HEK293T (cell line): ENCODE measurements at regions not wholly inside any gene's neighbourhood (a gene's known extent, or its start where the extent isn't known, plus 50 kb on each side); places are given as distances from the start of the nearest gene placed in this dataset.
"Not testable (repeated sequence)": the region's sequence is repeated elsewhere in the genome, so short reads cannot be mapped to it uniquely, and the experiment has no call there.

Source experiments
- CTCF ChIA-PET: fragments of 350-600 bp; formaldehyde crosslinking; extraction: SDS; loops from one replicate; lab custom pipeline; 2021; ENCODE audit warnings: antibody characterized with exemption, inconsistent platforms; lab: Yijun Ruan, JAX
- POLR2A ChIA-PET: fragments of 350-600 bp; formaldehyde crosslinking; extraction: SDS; loops from one replicate; lab custom pipeline; 2020; ENCODE audit warnings: antibody characterized with exemption, inconsistent platforms; lab: Yijun Ruan, JAX
- DNase-seq: peaks from one replicate; pipeline ENCODE4 v3.0.0; 2012; ENCODE audit warnings: mixed read lengths; ENCODE audit errors: extremely low spot score
- ARNT ChIP-seq: fragments of 450-650 bp; IDR thresholded peaks from 2 replicates; pipeline ENCODE4 v1.6.1; 2017; ENCODE audit warnings: mild to moderate bottlenecking
- BHLHE40 ChIP-seq: fragments of 450-650 bp; IDR thresholded peaks from 2 replicates; pipeline ENCODE4 v1.6.1; 2016; ENCODE audit warnings: mild to moderate bottlenecking, moderate library complexity, borderline replicate concordance
- CTBP1 ChIP-seq: fragments of 450-650 bp; IDR thresholded peaks from 2 replicates; pipeline ENCODE4 v1.6.1; 2016; ENCODE audit warnings: borderline replicate concordance
- ELF4 ChIP-seq: fragments of 450-650 bp; IDR thresholded peaks from 2 replicates; pipeline ENCODE4 v1.6.1; 2017; ENCODE audit warnings: antibody characterized with exemption
- FOXA1 ChIP-seq: fragments of 450-650 bp; IDR thresholded peaks from 2 replicates; pipeline ENCODE4 v1.6.1; 2016; ENCODE audit warnings: mild to moderate bottlenecking
- FOXK2 ChIP-seq: fragments of 450-650 bp; IDR thresholded peaks from 2 replicates; pipeline ENCODE4 v1.6.1; 2016; ENCODE audit warnings: mild to moderate bottlenecking
- FOXM1 ChIP-seq: fragments of 450-650 bp; IDR thresholded peaks from 2 replicates; pipeline ENCODE4 v1.6.1; 2017; ENCODE audit warnings: mild to moderate bottlenecking, borderline replicate concordance
- HDGF ChIP-seq: fragments of 450-650 bp; IDR thresholded peaks from 2 replicates; pipeline ENCODE4 v1.6.1; 2017; ENCODE audit warnings: antibody characterized with exemption, borderline replicate concordance
- L3MBTL2 ChIP-seq: fragments of 450-650 bp; conservative IDR thresholded peaks from 2 replicates; pipeline ENCODE4 v1.6.1; 2016; ENCODE audit warnings: mild to moderate bottlenecking
- LEF1 ChIP-seq: fragments of 450-650 bp; IDR thresholded peaks from 2 replicates; pipeline ENCODE4 v1.6.1; 2017; ENCODE audit warnings: mild to moderate bottlenecking, borderline replicate concordance
- NFRKB ChIP-seq: fragments of 450-650 bp; IDR thresholded peaks from 2 replicates; pipeline ENCODE4 v1.6.1; 2016; ENCODE audit warnings: mild to moderate bottlenecking, moderate library complexity
- SP1 ChIP-seq: fragments of 450-650 bp; IDR thresholded peaks from 2 replicates; pipeline ENCODE4 v1.6.1; 2017
- SUZ12 ChIP-seq: fragments of 450-650 bp; IDR thresholded peaks from 2 replicates; pipeline ENCODE4 v1.6.1; 2016; ENCODE audit warnings: mild to moderate bottlenecking
- TARDBP ChIP-seq: fragments of 450-650 bp; IDR thresholded peaks from 2 replicates; pipeline ENCODE4 v1.6.1; 2016
- ZNF384 ChIP-seq: fragments of 450-650 bp; IDR thresholded peaks from 2 replicates; pipeline ENCODE4 v1.6.1; 2016
- TF ChIP-seq, protein P1 (sequence below): fragments of 450-650 bp; IDR thresholded peaks from 2 replicates; pipeline ENCODE4 v1.6.1; 2016

DNA sequence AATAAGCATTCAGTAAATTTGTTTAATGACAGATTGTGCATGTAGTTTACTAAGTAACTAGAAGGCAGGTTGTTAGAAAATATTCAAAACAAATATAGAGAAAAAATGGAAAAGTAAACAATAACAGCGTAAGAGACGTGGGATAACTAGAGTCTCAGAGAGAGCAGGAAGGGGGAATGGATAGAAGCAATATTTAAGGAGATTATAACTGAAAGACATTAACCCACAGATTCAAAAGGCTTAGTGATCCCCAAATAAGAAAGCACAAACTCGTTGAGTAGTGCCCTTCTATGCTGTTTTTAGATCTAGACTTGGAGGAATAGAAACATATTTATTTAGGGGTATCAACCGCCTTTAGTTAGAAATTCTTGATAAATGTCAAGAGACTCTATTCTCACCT, 169.7 kb upstream of the RGS6 start:
- CTCF ChIA-PET: no interaction called here
- POLR2A ChIA-PET: no interaction called here
- TF ChIP-seq ELF4: no peak
- no peak for TF ChIP-seq ZNF384
- TF ChIP-seq L3MBTL2: no peak
- TF ChIP-seq FOXM1: no peak
- no peak for TF ChIP-seq SUZ12
- TF ChIP-seq BHLHE40: no peak
- no peak for TF ChIP-seq FOXK2
- no peak for TF ChIP-seq SP1
- TF ChIP-seq HDGF: no peak
- TF ChIP-seq CTBP1: no peak
- no peak for TF ChIP-seq NFRKB
- no peak for TF ChIP-seq LEF1
- no peak for TF ChIP-seq ARNT
- no peak for DNase-seq

DNA sequence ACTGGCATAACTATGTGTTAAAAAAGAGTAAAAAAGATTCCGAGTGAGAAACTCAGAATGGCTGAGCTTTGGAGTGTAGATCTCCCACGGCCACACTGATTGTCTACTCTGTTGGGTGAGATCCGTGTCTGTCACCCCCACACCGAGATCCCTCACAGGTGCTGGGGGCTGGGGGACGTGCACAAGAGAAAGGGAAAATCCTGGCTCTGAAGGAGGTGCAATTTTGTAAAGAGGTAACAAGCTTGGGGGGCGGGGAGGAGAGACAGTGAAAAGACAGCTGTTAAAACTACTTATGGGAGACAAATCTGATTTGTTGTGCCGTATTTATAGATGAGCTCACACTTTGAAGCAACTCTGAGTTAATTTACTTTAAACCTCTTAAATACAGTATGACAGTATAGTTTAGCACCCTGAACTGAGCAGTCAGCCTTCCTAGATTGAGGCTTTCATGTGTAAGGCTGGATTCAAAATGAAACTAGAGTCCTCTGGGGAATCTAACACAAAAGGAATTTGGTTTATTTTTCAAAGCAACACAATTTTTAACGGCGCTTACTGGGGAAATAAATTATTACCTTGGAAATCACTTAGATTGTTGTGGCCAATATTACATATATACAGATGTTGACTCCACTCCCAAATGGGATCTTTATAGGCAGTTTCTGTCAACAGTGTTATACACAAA, 167.4 kb upstream of the RGS6 start:
- no peak for TF ChIP-seq FOXA1
- TF ChIP-seq NFRKB: no peak
- TF ChIP-seq, protein P1, sequence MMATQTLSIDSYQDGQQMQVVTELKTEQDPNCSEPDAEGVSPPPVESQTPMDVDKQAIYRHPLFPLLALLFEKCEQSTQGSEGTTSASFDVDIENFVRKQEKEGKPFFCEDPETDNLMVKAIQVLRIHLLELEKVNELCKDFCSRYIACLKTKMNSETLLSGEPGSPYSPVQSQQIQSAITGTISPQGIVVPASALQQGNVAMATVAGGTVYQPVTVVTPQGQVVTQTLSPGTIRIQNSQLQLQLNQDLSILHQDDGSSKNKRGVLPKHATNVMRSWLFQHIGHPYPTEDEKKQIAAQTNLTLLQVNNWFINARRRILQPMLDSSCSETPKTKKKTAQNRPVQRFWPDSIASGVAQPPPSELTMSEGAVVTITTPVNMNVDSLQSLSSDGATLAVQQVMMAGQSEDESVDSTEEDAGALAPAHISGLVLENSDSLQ: no peak
- no peak for TF ChIP-seq ARNT
- TF ChIP-seq FOXM1: no peak
- TF ChIP-seq ZNF384: no peak
- no peak for TF ChIP-seq CTBP1
- no peak for TF ChIP-seq SP1
- no peak for TF ChIP-seq SUZ12
- no peak for TF ChIP-seq BHLHE40
- no peak for TF ChIP-seq HDGF
- TF ChIP-seq LEF1: no peak
- no peak for TF ChIP-seq ELF4
- no peak for TF ChIP-seq FOXK2
- TF ChIP-seq TARDBP: no peak
- no peak for TF ChIP-seq L3MBTL2
- POLR2A ChIA-PET: no interaction called here
- CTCF ChIA-PET: no interaction called here
- DNase-seq: no peak

DNA sequence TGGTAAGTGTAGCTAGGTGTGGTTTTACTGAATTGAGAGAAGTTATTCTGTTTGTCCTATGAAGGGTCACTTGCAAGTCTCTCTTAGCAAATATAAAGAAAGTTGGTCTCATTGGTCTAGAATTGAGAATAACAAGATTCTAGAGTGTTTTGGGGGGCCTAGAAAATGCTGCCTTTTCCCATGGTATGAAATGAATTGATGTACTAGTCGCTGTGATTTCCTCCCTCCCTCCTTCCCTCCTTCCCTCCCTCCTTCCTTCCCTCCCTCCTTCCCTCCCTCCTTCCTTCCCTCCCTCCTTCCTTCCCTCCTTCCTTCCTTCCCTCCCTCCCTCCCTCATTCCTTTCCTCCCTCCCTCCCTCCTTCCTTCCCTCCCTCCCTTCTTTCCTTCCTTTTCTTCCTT, 166.7 kb upstream of the RGS6 start:
- no peak for DNase-seq
- ChIA-PET CTCF (no interaction called here), POLR2A (no interaction called here)
- TF ChIP-seq NFRKB (no peak), CTBP1 (no peak), LEF1 (no peak), BHLHE40 (no peak), FOXA1 (no peak), HDGF (no peak), ELF4 (no peak), L3MBTL2 (no peak), ARNT (no peak), ZNF384 (no peak), SP1 (no peak), FOXM1 (no peak), TARDBP (no peak)
- TF ChIP-seq, protein P1: no peak

DNA sequence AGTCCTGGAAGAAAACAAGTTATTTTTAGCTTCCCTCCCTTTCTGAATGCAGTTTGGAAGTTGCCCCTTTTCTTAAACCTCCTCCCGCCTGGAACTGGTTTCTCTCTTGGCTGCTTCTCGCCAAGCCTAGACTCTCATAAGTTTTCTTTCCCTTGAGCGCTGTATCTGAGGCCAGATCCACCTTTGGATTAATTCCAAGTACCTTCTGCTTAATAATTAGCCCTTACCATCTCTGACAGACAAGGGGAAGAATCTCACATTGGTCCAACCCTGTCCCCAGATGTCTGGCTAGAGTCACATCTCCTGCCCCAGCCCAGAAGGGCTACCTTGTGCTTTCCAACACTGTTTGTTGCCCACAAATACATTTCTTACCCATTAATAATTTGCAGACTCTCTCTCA, 161.8 kb upstream of the RGS6 start:
- ChIA-PET POLR2A (no interaction called here), CTCF (no interaction called here)

DNA sequence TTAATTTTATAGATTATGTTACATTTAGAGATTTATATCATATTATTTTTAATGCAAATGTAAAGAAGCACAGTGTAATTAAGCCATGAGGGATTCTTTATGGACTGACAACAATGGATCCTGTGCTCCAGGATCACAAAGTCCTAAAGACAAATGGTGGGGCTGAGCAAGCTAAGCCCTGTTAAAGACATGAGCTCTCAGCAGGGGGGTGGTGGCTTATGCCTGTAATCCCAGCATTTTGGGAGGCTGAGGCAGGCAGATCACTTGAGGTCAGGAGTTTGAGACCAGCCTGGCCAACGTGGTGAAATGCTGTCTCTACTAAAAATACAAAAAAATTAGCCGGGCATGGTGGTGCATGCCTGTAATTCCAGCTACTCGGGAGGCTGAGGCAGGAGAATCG, 160.8 kb upstream of the RGS6 start:
- POLR2A ChIA-PET, CTCF ChIA-PET, DNase-seq: not testable (repeated sequence)

More for the DNA sequence above, 161.8 kb upstream of the RGS6 start:
- TF ChIP-seq ZNF384: no peak
- no peak for DNase-seq

DNA sequence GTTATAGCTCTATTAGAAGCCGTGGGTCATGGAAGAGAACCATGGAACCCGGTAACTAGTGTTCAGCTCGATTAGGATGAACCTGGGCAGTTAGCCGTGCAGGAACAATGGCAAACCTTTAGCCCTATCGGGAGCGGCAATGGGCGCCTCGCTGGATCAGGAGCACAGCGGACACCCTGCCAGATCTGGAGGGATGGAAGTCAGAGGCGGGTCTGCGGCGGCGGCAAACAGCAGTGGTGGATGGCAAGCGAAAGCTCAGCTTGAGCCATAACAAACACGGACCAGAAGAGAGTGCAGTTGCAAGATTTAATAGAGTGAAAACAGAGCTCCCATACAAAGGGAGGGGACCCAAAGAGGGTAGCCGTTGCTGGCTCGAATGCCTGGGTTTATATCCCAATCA, 160.2 kb upstream of the RGS6 start:
- POLR2A ChIA-PET, CTCF ChIA-PET, DNase-seq: not testable (repeated sequence)

DNA sequence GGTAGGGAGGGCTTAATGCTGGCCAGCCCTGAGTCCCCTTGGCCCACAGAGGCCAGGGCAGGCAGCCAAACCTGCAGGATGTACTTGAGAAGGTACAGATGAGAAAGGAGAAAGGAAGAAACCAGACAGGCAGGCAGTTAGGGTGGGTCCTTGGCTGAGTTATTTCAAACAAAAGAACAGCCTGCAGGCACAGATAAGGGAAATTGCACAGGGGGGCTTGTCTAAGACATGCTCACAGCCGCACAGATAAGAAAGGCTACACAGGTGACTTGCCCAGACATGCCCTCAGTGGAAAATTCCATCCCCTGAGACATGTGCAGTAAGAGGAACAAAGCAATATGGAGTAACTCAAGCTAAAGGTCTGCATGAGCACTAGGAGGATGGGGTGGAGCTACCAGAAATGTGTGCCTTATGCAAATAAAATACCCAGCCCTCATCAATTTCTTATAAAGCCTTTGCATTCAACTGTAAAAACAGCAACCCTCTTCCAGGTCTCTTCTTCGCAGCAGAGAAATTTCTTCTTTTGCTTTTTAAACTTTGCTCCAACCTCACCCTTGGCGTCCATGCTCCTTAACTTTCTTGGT, 158.2 kb upstream of the RGS6 start:
- TF ChIP-seq ARNT: no peak
- TF ChIP-seq TARDBP: no peak
- TF ChIP-seq SUZ12: no peak
- no peak for TF ChIP-seq ELF4
- no peak for TF ChIP-seq FOXM1
- no peak for TF ChIP-seq L3MBTL2
- no peak for TF ChIP-seq BHLHE40
- TF ChIP-seq NFRKB: no peak
- no peak for TF ChIP-seq HDGF
- TF ChIP-seq SP1: no peak
- TF ChIP-seq, protein P1: no peak
- TF ChIP-seq ZNF384: no peak
- TF ChIP-seq LEF1: no peak
- TF ChIP-seq CTBP1: no peak
- no peak for TF ChIP-seq FOXA1
- TF ChIP-seq FOXK2: no peak
- POLR2A ChIA-PET: no interaction called here
- CTCF ChIA-PET: no interaction called here
- DNase-seq: no peak
